NCI-H1436 (cell line): ENCODE measurements at regions not wholly inside any gene's neighbourhood (a gene's known extent, or its start where the extent isn't known, plus 50 kb on each side); places are given as distances from the start of the nearest gene placed in this dataset.
"Not testable (repeated sequence)": the region's sequence is repeated elsewhere in the genome, so short reads cannot be mapped to it uniquely, and the experiment has no call there.

Experiments
- DNase-seq: peaks from one replicate; lab custom pipeline; 2025; lab: John Stamatoyannopoulos, UW

DNA sequence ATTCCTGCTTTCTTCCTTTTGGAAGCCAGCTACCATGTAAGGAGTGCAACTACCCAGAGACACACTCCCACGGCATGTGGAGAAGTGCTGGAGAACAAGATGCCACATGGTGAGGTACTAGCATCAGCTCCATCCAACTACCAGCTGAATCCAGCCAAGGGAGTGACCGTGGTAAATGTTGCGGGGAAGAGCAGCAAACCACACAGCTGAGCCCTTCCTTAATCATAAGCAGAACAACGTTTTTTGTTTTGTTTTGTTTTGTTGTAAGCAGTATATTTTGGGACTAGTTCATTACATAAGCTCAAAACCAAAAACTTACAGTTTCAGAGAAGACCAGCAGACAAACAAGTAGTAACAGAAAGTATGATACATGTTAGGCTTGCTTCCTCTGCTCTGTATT lies 212.6 kb upstream of the ATP10A start:
- no peak for DNase-seq

DNA sequence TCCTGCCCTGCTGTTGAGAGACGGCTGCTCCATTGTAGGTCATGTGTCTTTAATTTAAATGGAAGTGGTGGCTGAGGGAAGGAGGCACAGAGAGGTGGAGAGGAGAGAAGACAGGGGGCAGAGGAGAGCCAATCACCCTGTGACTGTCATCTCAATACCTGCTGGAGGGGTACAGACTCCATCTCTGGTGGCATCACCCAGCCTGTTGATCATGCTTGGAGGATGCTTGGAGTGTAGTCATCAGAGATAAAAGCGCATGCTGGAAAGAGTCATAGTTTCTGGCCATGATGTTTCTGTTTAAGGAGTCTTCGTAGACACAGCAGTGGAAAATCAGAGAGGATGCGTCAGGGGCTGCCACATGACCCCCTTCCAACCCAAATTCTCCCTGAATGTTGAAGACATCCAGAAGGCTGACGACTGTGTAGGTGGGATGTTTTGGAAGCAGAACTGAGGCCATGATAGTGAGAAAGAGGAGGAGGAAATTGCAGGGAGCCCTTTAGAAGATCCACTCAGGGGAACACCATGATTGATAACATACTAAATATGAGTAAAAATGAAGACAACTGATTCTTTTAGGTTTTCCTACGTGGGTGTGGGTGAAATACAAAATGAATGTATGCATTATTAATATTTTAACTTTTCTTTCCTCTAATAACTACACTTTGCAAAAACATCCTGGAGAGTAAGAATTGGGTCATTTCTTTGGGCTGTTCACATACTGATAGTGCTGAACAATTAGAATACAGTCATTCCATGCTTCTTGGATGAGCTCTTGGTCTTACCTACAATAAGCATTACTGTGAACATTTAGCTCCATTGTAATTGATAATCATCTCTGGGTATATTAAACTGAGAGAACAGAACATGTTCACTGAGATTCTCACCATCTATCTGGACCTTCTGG lies 210.6 kb upstream of the ATP10A start:
- DNase-seq = no peak

DNA sequence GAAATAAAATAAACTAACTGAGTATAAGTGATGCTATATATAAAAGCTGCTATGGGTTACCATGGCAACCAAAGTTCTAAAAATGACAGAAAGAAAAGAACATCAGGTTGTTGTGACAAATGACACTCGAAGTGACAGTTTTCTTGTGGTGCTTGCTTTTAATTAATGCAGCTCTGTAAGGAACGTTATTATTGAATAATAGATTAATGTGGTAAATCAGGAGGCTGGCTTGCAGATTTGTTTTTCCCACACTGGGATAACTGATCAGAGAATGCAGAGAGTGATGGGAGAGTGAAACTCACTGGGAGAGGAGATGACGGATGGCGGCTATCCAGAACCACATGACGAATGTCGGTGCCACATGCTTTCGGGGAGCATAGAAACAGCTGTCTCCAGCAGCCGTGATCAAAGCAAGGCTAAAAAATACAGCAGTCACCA lies 207.0 kb upstream of the ATP10A start:
- no peak for DNase-seq

DNA sequence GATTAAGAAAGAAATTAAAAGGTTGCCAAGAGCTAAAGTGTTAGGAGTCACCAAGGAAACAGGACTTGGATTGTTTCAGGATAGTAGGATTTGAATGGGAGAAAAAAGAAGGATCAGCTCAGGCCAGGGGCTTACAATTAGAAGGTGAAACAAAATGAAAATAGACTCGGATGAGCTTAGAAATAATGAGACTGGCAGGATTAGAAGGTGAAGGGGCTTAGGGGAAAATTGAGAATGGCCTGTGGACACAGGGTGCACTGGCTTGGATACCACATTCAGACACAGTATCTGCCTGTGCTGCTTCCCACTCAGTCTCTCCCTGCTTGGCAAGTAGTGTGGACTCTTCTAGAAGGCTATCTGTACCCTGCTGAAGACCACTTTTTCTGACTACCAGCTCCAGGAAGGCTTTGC lies 206.1 kb upstream of the ATP10A start:
- no peak for DNase-seq

DNA sequence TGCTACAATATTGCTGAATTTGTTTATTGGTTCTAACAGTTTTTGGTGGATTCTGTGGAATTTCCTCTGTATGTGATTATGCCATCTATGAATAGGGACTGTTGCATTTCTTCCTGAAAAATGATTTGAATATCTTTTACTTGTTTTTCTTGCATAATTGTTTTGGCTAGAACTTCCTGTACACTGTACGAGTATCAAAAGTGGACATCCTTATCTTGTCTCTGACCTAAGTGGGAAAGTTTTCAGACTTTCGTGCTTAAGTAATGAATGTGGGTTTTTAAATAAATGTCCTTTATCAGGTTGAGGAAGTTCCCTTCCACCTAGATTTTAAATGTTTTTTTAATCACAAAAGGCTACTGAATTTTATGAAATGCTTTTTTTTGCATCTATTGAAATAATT lies 203.8 kb upstream of the ATP10A start:
- DNase-seq = no peak

DNA sequence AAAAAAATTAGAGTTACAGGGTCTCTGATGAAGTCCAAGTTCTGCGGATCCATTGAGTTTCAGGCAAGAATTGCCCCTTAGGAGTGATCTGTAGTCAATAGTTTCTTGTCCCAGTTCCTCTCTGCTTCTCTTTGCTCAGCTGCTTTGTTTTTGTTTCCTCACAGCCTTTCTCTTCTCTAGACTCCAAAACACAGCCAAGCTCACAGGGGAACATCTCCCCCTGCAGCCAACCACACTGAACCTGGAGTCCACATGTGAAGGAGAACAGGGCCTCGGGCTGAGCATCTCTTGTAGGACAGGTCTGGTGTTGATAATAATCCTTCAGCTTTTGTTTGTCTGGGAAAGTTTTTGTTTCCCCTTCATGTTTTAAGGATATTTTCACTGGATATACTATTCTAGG lies 202.6 kb upstream of the ATP10A start:
- no peak for DNase-seq

DNA sequence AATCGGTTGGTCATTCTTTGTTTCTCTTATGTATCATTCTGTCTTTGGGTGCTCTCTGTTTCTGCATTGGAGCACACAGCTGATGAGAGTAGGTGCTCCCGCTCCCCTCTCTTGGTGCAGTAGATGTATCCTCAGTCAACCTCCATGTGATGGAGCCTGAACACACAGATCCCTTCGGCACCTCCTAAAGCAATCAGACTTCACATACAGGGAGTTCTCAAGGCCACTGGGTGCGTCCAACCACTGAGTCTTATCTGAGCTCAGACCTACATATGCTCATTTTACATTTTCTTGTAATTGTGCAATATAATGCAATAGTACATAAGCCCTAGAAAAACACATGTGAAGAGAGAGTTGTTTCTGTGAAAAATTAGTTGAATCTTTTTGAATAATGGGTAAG lies 198.1 kb upstream of the ATP10A start:
- no peak for DNase-seq

DNA sequence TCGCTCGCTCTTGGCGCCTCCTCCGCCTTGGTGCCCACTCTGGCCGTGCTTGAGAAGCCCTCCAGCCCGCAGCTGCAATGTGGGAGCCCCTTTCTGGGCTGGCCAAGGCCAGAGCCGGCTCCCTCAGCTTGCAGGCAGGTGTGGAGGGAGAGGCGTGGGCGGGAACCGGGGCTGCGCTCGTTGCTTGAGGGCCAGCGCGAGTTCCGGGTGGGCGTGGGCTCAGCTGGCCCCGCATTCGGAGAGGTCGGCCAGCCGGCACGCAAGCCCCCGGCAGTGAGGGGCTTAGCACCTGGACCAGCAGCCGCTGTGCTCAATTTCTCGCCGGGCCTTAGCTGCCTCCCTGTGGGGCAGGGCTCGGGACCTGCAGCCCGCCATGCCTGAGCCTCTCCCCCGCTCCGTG lies 193.6 kb upstream of the ATP10A start:
- DNase-seq = not testable (repeated sequence)

DNA sequence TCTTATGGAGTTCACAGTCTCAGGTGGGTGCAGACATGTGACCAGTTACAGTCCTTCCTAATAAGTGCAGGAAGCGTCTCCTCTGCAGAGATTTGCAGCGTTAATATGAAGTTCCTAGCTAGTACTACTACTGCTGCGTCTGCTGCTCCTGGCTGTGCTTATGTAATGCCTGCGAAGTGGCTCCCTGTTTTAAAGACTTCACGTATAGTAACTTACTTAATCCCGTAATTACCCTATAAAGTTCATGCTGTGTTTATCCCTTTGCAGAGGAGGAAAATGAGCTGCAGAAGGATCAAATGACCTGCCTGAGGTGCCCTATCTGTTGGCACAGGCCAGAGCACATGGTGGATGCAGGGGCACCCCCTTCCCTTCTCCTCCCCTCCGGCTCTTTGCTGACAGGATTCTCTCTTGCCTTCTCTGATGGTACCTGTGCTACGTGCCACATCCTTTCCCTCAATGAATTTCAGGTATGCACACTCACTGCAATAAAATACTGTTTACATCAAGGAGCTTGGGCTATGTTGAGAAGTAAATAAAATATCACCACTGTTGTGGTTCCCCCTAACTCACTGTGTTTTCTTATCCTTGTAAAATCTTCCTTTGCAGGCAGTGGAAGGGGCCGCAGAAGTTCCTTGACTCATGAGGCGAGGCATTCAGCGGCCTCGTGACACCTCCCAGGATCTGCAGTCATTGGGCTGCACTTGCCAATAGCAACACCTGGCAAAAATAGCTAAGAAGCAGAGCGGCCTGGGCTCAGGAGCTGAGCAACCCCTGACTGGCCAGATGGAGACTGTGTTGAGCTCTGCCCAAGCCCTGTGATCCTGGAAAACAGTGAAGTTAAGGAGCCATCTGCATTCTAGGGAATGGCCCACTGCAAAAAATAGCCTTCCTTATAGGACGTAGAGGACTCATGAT lies 188.9 kb upstream of the ATP10A start:
- DNase-seq = no peak

DNA sequence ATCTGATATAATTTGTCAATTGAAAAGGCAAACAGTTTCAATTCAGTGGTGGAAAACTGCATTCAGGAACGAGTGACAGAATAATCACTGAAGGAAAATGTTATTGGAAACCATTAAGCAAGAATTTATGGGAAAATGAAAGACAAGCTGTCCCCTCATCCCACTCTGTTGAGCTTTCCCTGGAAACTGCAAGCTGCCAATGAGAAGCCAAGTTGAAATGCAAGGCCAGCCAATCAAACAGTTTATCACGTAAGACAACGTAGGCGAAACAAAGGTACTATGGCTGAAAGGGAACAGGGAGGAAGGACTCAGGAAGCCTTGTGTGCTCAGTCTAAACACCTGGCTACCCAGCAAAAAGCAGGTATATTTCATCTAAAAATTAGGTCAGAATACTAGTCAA lies 187.9 kb upstream of the ATP10A start:
- no peak for DNase-seq

DNA sequence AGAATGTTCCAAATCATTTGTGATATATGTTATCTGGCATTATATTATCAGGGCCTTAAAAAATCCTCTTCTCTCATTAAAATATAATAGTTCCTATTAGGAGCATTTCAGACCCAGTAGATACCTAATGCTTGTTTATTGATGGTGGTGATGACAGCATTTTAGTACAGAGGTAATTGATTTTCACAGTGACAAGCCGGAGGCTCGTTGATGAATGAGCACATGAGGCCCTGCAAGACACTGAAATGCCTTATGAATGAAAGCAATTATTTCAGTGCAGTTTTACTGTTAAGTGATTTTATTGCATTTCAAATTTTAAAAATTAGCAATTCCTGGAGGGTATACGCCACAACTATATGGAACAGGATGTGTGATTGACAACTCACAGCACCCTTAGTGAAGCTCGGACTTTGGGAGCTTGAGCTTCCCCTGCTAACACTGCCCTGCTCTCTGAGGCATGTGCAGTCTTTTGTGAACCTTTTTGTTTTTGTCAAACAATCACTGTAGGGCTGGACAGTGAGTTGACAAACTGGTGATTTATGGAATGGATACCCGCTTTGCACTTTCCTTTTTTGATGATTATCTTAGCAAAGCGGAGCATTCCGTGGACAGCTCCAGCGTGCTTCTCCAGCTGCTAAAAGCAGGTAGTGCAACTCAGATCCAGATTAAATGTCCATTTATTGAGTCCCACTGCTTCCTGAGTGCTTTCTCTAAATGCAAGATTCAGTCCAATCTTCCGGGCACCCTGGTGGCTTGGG lies 187.0 kb upstream of the ATP10A start:
- no peak for DNase-seq

DNA sequence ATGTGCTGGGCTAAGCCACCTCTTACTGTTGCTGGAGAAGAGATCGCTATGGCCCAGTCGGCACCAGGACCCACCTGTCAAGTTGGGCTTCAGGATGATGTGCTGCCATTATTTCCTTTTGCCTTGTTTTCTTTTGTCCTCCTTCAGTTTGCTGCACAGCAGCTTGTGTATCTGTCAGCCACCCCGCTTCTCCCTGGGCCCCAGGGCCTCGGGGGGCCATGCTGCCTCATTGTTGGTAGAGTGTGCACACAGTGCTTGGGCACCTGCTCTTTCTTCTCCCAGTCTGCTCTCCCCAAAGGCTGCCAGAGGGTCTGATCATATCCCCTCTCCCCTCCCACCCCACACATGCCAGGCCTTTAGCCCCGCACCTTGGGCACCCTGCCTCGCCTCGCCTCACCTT lies 185.5 kb upstream of the ATP10A start:
- no peak for DNase-seq

DNA sequence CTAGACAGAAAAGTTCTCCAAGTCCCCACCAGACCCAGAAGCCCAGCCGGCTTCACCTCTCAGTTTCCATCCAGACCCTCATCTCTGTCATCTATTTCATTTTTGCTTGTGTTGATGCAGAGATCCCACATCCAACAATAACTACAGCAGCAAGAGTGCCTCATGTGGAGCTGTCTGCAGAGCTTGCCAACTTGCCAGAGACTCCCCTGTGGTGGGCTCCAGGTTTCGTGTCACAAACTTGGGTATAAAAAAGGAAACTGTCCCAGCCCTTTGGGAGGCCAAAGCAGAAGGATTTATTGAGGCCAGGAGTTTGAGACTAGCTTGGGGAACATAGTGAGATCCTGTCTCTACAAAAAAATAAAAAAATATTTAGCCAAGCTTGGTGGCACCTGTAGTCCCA lies 182.4 kb upstream of the ATP10A start:
- DNase-seq = no peak

DNA sequence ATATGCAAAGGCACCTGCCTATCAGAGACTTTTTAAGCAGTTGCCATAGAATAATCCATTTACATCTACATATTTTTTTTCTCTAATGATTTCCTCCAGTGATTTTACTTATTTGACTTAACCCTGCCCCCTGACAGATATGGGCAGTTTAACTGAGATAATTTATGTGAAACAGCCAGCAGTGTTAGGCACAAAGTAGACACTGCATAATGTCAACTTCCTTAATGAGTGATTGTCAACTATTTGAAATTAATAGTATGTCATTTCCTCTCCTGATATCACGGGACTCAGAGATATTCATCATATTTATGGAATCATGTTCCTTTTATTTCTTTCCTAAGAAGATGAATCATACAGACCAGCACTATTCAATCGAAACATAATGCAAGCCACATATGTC lies 179.9 kb upstream of the ATP10A start:
- DNase-seq = no peak

DNA sequence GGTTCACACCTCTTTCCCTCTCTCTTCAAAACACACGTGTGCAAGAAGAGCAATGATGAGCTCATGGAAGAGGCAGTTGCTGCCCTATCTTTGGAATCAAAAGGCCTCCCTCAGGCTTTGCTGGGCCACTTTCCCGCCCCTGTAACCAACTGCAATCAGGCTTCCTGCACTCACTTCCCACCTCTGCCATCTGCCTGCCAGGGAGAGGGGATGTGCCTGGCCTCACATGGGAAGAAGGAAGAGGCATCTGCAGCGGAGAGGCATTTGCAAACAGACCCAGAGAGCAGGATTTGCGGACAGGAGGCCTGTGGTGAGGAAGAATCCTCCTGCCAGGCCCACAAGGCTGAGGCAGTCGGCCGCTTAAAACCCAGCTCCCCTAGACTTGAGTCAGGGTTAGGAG lies 175.6 kb upstream of the ATP10A start:
- DNase-seq = no peak

DNA sequence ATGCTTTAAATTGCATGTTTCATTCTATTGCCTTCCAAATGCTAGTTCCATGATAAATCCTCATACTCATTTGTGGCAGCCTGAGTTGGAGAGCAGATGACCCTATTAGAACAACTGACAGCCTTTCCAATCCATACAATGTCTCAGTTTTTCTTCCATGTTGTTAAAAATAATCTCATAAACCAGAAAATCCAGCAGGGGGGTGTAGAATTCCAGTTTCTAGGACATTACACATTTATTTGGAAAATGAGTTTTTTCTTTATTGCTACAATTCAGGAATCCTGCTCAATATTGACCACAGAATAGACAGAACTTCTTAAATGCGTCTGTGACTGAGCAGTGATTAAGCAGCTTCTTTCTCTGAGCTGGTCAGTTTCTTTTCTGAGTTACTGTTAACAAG lies 174.2 kb upstream of the ATP10A start:
- no peak for DNase-seq

DNA sequence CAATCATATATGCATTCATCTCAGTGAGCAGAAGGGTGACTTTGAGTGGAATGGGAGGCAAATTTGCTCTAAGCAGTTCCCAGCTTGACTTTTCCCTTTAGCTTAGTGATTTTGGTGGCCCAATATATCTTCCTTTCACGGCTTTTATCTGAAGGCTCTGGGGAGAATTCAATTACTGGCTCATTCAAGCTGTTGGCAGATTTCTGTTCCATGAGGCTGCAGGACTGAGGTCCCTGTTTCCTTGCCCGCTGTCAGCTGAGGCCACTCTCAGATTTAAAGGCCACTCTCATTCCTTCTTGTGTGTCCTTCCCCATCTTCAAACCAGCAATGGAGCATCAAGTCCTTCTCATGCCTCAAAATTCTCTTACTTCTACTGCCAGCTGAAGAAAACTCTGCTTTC lies 170.4 kb upstream of the ATP10A start:
- no peak for DNase-seq

DNA sequence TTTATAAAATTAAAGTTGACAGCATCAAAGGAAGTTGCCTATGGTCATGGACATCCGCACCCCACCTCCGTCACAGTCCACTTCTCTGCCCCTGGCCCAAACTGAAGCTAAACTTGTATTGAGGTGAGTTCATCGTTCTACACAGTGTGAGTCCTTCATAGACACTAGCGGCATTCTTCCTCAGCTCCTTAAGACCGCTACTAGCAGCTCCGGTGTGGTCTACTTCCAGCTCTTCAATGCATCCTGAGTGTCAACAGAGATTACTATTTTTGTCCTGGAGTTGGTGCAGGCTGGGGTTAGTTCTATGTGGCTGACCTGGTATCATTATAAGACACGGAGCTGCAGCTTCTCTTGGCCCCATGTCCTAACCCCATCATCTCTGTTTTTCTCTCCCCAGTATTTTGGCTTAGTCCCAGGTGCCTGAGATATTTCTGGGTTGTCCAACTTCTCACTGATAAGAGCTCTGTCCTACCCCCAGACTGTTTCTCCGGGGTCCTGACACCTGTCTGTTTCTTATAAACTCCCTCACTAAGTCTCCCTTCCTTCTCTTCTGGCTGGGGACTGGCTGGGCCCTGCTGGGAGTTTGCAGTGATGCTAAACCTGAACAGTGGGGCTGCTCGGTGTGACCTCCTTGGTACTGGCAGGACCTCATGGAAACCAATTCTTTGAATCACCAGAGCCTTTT lies 169.2 kb upstream of the ATP10A start:
- DNase-seq = no peak

DNA sequence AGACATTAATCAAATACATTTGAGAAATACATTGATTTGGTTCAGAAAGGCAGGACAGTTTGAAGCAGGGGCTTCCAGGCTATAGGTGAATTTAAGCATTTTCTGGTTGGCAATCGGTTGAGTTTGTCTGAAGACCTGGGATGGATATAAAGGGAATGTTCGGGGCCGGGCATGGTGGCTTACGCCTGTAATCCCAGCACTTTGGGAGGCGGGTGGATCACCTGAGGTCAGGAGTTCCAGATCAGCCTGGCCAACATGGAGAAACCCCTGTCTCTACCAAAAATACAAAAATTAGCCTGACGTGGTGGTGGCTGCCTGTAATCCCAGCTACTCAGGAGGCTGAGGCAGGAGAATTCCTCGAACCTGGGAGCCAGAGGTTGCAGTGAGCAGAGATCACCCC lies 166.5 kb upstream of the ATP10A start:
- not testable (repeated sequence) for DNase-seq

DNA sequence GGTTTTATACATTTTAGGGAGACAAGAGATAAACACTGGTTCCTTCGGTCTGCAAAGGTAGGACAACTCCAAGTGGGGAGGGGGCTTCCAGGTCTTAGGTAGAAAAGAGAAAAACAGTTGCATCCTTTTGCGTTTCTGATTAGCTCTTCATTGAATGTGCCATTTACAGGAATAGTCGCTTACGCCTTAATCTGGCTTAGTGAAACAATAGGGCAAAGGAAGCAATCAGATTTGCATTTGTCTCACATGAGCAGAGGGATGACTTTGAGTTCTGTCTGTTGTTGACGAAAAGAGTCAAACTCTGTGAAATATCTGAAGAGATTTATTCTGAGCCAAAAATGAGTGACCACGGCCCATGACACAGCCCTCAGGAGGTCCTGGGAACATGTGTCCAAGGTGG lies 166.0 kb upstream of the ATP10A start:
- no peak for DNase-seq

DNA sequence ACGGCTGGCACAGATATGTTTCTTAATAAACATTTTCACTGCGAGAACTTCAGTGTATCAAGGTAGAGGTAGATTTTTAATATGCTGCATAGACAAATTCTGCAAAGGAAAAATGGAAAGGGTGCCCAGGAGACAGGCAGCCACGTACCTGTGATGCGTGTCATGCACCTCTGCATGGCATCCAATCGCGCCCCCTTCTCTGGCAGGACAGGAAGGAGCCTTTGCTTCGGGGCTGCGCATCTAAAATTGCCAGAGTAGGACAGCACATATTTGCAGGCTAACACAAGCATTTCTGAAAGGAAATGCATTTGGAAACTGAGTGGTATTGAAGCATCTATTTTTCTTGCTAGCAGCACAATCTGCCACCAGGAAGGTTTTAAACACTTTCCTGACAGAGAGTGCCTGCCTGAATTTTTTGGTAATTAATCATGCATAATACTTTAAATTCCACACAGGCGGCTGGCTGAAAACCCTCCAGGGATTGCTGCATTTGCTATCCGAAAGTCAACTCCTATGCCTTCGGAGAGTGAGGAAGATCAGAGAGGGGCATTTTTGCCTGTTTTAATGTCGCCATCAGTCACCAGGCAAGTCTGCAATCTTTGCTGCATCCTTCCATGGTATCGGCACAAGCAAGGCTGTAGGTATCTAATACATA lies 165.1 kb upstream of the ATP10A start:
- no peak for DNase-seq
